GM19025 (cell line): ENCODE measurements at regions not wholly inside any gene's neighbourhood (a gene's known extent, or its start where the extent isn't known, plus 50 kb on each side); places are given as distances from the start of the nearest gene placed in this dataset.
"Not testable (repeated sequence)": the region's sequence is repeated elsewhere in the genome, so short reads cannot be mapped to it uniquely, and the experiment has no call there.

Source experiments
- ATAC-seq: cut with Tn5 transposase; IDR thresholded peaks from one replicate; pipeline ENCODE4 v1.9.1; 2021; ENCODE audit warnings: mild to moderate bottlenecking, low read depth, moderate library complexity; ENCODE audit not compliant: unreplicated experiment

DNA sequence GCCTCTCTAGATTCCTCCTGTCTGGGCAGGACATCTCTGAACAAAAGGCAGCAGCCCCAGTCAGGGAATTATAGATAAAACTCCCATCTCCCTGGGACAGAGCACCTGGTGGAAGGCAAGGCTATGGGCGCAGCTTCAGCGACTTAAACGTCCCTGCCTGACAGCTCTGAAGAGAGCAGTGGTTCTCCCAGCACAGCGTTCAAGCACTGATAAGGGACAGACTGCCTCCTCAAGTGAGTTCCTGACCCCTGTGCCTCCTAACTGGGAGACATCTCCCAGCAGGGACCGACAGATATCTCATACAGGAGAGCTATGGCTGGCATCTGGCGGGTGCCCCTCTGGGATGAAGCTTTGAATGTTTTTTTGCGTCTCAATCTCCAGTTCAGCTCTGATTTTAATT, 262.2 kb downstream of the PARM1 start:
- no peak for ATAC-seq

- ATAC-seq: no peak
These were observed 261.3 kb downstream of the PARM1 start for GRCh38 chr4:75194180-75194579.

DNA sequence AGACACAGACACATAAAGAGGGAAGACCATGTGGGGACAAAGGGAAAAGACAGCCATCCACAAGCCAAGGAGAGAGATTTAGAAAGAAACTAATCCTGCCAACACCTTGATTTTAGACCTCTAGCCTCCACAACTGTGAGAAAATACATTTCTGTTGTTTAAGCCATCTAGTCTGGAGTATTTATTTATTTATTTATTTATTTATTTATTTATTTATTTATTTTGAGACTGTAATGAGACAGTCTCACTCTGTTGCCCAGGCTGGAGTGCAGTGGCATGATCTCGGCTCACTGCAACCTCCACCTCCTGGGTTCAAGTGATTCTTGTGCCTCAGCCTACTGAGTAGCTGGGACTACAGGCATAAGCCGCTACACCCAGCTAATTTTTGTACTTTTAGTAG, 259.3 kb downstream of the PARM1 start:
- ATAC-seq: not testable (repeated sequence)

DNA sequence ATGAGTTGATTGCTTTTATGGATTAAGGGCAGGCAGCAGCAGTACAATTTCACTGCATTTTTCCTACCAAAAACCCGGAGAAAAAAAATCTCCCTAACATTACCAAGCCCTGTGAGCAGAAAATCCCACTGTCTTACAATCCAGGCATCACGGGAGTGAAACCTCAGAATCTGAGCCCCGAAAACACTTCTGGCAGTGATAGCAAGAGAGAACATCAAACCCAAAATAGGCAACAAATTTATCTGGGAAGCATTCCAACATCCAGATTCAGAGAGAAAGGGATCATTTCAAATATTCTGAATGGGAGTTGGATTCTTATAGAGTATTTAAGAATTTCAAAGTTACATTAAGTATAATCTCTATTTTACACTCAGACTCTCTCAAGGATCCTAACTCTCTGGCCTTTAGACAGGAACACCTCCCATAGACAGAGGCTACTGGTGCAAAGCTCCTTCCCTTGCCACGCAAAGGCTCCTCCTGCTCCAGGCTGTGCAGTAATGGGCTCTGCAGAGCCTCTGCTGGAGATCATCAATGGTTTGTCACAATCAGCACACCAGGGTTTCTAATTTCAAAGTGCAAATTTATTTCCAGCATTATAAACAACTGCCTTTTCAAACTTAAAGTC, 256.9 kb downstream of the PARM1 start:
- no peak for ATAC-seq

- peak; percentile 90 for ATAC-seq
These were observed 248.2 kb downstream of the PARM1 start for GRCh38 chr4:75180790-75181776.

DNA sequence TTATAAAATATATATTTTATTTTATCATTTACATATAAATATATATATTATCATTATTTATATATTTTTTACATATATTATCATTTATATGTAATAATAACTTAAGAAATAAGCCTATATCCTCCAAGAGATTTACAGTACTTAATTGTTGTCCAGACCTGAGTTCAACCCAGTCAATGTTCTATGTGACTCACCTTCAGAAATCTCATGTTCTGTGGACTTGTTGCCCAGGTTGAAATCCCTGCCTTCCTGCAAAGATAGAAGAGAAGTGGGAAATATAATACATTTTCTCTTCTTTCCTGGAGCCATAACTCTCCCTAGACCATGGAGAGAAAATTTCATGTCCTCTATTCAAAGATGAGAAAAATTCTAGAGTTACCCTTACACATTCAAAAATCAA, 247.3 kb downstream of the PARM1 start:
- no peak for ATAC-seq

DNA sequence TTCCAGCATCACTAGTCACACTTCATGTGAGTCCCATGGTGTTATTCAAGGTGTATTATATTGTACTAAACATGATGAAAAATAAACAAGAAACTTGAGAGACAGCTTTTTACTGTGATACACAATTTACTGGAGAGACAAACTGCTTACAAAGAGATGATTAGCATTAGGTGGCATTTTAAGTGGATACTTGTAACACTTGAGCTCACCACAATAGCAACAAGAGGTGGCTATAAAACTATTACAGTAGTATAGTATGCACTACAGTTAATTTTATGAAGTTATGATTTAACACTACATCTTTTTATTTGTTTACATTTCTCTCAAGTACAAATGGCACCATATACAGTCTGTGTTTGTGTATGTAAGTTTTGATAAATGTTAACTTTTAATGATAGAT, 246.6 kb downstream of the PARM1 start:
- ATAC-seq: no peak

DNA sequence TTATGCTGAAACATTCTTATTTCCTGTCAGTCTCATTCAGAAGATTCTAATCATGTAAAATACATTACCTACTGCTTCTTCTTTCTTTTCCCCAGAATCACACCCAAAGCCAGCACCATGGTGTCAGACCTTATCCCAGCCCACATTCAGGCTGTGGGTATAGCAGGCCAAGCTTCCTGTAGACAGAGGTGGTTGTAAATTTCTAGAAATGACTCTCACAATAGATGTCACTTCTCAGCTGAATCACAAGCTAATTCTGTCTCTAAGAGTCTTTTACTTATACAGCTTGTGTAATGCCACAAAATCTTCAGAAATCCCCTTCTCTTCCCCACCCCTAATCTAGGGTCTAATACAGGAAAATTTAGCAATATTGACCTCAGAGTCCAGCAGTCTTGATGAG, 239.6 kb downstream of the PARM1 start:
- peak; percentile 88 for ATAC-seq

DNA sequence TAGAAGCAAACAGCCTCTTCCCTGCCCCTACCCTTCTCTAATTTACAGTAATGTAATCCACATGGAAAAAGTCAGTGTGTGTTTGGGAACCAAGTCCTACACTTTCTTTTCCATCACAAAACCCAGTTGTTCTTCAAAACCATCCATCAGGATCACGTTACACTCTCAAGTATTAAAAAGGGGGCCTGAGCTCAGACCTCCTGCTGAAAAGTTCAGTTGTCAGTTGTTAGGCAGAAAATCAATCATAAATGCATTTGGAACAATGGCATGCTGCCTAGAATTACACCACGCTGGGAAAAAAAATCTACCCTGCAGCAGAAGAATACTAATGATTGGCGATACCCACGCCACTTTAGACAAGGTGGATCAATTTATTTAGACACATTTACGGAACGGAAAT, 236.5 kb downstream of the PARM1 start:
- ATAC-seq: no peak

DNA sequence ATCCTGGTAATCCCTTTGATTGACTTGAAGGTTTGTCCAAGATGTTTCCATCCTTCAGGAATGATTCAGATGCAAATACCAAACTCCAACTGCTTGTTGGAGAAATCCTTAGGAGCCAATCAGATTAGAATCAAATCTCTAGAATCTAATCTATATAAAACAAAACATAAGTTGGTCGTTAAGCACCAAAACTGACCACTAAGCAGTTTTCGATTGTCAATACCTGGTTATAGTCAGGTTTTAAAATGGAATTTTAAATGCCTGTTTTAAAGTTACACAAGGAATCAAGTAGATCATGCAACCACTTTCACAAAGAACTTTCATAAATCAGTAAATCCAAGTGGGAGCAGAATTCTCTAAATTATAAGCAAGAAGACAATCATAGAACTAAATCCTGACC, 236.1 kb downstream of the PARM1 start:
- ATAC-seq: no peak

- ATAC-seq: no peak
These were observed 235.6 kb downstream of the PARM1 start for GRCh38 chr4:75168548-75168947.

GRCh38 chr4:75165100-75165499, 232.2 kb downstream of the PARM1 start:
- ATAC-seq: not testable (repeated sequence)

DNA sequence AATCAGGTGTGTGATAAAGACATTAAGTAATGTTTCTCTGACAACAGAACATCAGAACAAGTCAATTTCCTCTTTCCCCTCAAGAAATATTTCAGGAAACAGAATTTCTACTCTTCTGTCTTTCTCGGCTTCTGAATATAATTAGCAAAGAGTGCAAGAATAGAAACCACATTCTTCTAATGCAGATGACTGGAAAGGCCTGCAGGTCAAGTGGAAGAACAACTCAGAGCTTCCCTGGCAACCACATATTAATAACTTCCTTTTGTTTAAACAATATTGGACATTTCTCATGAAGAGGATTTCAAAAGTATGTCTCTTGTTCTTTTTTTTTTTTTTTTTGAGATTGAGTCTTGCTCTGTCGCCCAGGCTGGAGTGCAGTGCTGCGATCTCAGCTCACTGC, 225.5 kb downstream of the PARM1 start:
- ATAC-seq: no peak

DNA sequence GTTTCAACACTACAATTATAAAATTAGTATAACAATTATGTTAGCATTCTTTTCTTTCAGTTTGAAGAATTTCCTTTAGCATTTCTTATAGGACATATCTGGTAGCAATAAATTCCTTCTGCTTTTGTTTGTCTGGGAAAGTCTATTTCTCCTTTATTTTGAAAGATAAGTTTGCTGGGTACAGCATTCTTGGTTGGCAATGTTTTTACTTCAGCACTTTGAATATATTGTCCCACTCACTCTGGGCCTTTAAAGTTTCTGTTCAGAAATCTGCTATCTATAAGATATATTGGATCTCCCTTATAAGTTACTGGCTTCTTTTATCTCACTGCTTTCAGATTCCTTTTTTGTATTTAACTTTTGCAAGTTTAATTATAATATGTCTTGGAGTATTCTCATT, 222.1 kb downstream of the PARM1 start:
- no peak for ATAC-seq

GRCh38 chr4:75146223-75146622, 213.3 kb downstream of the PARM1 start:
- ATAC-seq: no peak

- ATAC-seq: no peak
These were observed 211.6 kb downstream of the PARM1 start for GRCh38 chr4:75144475-75144874.

- no peak for ATAC-seq
These were observed 209.9 kb downstream of the PARM1 start for GRCh38 chr4:75142850-75143249.

GRCh38 chr4:75142382-75142781, 209.5 kb downstream of the PARM1 start:
- no peak for ATAC-seq

GRCh38 chr4:75141162-75141561, 208.2 kb downstream of the PARM1 start:
- no peak for ATAC-seq

GRCh38 chr4:75137302-75137701, 204.4 kb downstream of the PARM1 start:
- no peak for ATAC-seq

DNA sequence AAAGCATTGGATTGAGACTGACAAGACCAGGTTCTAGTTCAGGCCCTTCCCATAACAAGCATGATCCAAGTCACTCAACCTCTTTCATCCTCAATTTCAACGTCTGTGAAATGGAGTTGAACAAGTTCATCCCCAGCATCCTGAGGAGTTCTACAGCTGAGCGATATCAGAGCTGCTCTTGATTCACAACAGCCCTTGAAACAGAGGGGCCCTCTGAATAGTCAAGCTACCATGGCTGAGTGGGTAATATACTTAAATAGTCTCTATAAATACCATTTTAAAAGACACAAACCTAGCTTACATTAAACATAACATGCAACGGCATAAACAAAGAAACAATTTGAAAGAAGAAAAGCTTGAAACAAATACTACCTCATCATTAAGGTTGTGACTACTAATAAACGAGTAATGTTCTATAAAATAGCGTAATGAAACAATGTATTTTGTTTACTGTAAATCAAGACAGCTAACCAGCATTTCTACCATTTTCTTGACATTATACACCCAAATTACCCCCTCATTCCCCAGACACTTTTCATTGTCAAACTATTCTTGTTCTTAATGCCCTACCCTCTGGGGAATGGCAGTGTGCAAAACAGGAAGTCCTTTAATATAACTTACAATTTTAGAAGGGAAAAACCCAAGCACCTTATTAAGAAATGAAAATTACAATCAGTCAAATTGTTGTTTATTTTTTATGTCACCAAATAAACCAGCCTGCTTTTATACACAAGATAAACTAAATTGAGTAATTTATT, 202.3 kb downstream of the PARM1 start:
- peak; percentile 65 for ATAC-seq
